GM12864 (cell line): ENCODE measurements at regions not wholly inside any gene's neighbourhood (a gene's known extent, or its start where the extent isn't known, plus 50 kb on each side); places are given as distances from the start of the nearest gene placed in this dataset.

Experiments
- DNase-seq: peaks from one replicate; pipeline ENCODE4 v3.0.0-alpha.2; 2011; ENCODE audit warnings: low read depth
- H3K4me3 ChIP-seq: 2 replicates; pipeline ENCODE4 v1.5.1; 2011; ENCODE audit warnings: mild to moderate bottlenecking, low read depth, low read length, control low read depth
- CTCF ChIP-seq: IDR thresholded peaks from 2 replicates; pipeline ENCODE4 v1.5.1; 2011; ENCODE audit warnings: low read depth, mild to moderate bottlenecking, moderate library complexity, low read length, control low read depth, inconsistent platforms; ENCODE audit errors: missing control alignments

DNA sequence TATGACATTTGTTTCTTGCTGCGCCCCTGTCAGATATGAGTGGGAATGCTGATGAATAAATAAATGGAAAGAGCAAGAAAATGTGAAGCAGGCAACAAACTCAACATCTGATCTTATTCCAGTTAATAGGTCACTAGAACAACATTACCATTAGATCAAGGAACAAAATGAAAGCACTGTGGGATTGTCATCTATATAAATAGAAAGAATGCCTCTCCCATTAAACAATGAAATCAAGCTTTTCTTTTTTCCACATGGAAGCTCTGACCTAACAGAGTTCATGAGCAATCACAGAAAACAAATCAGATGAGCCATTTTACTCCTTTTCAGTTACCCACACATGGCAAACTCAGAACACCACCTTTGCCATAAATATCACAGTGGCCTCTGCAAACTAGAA, 354.8 kb downstream of the SUCLA2 start:
- H3K4me3 ChIP-seq: no peak overlapping the region
- DNase-seq: no peak
- no peak for TF ChIP-seq CTCF

- DNase-seq: no peak
- no peak for TF ChIP-seq CTCF
- H3K4me3 ChIP-seq: no peak overlapping the region
Observed at GRCh38 chr13:47639738-47640447, 361.2 kb downstream of the SUCLA2 start.

DNA sequence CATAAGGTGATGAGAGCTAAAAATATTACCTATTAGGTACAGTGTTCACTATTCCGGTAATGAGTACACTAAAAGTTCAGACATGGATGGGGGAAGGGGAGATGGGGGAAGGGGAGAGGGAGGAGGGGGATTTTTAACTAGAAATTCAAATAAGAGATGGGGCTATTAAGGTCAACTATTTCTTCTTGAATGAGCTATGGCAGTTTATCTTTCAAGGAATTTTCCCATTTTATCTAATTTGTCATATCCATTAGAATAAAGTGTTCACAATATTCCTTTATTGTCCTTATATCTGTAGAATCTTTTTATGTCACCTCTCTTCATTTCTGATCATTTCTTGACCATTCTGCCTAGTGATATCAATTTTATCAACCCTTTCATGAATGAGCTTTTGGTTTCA, 362.4 kb downstream of the SUCLA2 start:
- no peak for DNase-seq
- no peak for TF ChIP-seq CTCF
- no peak overlapping the region for H3K4me3 ChIP-seq

DNA sequence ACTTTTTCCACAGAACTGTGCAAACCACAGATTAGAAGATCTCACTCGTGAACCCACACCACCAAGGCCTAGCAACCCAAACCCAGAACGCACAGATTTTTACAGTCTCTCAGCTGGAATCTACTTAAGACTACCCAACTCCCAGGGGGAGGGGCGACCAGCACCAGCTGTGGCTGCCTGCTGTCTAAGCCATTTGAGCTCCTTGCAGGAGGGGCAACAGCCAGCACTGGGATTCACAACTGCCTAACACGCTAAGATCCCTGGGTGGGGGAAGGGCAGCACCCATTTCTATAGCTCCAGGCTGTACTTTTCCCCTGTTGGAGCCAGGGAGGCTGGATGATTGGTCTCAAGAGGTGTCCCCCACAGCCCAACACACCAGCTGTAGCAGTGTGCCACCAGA, 368.8 kb downstream of the SUCLA2 start:
- TF ChIP-seq CTCF: no peak

GRCh38 chr13:47628666-47629065, 372.4 kb downstream of the SUCLA2 start:
- no peak for DNase-seq
- TF ChIP-seq CTCF: no peak

More for the DNA sequence above, 368.8 kb downstream of the SUCLA2 start:
- H3K4me3 ChIP-seq: no peak overlapping the region
- DNase-seq: no peak

DNA sequence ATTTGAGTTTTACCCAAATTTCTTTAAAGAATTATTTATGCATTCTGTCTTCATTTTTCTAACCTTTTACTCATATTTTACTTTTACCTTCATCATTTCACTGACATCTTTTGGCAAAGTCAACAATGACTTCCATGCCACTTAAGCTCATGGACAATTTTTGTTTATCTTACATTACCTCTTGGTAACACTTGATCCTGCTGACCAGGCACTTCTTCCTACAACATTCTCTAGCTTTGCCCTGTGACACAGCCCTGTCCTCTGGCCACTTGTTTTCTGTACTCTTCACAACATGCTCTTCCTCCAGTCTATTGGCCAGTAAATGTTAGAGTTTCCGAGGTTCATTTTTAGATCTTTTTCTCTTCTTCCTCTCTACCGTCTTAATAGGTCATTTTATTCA, 377.2 kb downstream of the SUCLA2 start:
- H3K4me3 ChIP-seq: no peak overlapping the region
- no peak for DNase-seq
- no peak for TF ChIP-seq CTCF

More at GRCh38 chr13:47628666-47629065, 372.4 kb downstream of the SUCLA2 start:
- H3K4me3 ChIP-seq: no peak overlapping the region

DNA sequence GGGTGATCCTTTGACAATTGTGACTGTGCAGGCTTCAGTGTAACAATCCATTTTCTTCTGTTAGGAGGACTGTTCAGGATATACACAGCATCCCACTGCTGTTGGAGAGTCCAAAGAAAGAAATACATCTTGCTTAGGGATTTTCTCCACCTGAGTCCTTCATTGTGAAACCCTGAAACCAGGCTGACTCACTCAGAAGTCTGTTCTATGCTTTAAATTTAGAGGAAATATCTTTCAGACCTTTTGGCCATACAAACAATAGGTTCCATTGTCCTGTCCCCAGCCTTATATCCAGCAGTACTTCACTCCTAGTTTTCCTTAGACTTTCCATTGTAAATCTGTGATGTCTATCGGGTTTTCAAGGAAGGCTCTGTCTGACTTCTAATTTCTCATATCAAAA, 379.1 kb downstream of the SUCLA2 start:
- no peak overlapping the region for H3K4me3 ChIP-seq
- no peak for DNase-seq
- TF ChIP-seq CTCF: no peak
